OCI-LY3 (cell line): ENCODE measurements at regions not wholly inside any gene's neighbourhood (a gene's known extent, or its start where the extent isn't known, plus 50 kb on each side); places are given as distances from the start of the nearest gene placed in this dataset.

Source experiments
- EZH2phosphoT487 ChIP-seq: fragments of 200-600 bp; shearing (Covaris generic); IDR thresholded peaks from 2 replicates; pipeline ENCODE4 v1.6.1; 2018; ENCODE audit warnings: antibody characterized with exemption, mixed run types, low read depth
- TF ChIP-seq, protein P1 (sequence below): fragments of 200-600, 300-600 bp; sonication (generic); IDR thresholded peaks from 2 replicates; pipeline ENCODE4 v1.5.1; 2014; ENCODE audit warnings: antibody characterized with exemption, low read length, low read depth

DNA sequence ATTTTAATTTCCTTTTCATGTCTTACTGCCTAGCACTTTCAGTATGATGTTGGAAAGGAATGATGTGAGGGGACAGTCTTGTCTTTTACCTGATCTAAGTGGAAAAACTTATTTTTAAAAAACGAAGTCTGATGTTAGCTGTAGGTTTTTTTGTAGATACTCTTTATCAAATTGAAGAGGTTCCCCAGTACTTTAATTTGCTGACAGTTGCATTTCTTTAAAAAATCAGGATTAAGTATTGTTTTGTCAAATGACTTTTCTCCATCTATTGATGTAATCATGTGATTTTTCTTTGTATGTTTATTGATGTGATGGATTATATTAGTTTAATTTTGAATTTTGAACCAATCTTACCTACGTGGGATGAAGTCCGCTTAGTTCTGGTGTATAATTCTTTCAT lies 568.4 kb upstream of the AGA start:
- TF ChIP-seq, protein P1, sequence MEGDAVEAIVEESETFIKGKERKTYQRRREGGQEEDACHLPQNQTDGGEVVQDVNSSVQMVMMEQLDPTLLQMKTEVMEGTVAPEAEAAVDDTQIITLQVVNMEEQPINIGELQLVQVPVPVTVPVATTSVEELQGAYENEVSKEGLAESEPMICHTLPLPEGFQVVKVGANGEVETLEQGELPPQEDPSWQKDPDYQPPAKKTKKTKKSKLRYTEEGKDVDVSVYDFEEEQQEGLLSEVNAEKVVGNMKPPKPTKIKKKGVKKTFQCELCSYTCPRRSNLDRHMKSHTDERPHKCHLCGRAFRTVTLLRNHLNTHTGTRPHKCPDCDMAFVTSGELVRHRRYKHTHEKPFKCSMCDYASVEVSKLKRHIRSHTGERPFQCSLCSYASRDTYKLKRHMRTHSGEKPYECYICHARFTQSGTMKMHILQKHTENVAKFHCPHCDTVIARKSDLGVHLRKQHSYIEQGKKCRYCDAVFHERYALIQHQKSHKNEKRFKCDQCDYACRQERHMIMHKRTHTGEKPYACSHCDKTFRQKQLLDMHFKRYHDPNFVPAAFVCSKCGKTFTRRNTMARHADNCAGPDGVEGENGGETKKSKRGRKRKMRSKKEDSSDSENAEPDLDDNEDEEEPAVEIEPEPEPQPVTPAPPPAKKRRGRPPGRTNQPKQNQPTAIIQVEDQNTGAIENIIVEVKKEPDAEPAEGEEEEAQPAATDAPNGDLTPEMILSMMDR: no peak
- no peak for TF ChIP-seq EZH2phosphoT487
